ENCODE measurements at regions not wholly inside any gene's neighbourhood (a gene's known extent, or its start where the extent isn't known, plus 50 kb on each side); places are given as distances from the start of the nearest gene placed in this dataset.

GRCh38 chr2:15811367-15811766 lies 129.0 kb upstream of the MYCN start:
- H3K27ac Mint-ChIP-seq: peak overlapping the region; percentile 92
- DNase-seq: peak; percentile 68
- no peaks in the 10 kb centered on the region for H3K9me3 Mint-ChIP-seq
- H3K4me3 Mint-ChIP-seq: peak overlapping the region; percentile 58
- H3K36me3 Mint-ChIP-seq (ENCODE audit: low read depth): no peaks in the 10 kb centered on the region
- TF ChIP-seq CTCF (IDR thresholded peaks at IDR 0.05): no peak
- peaks cover 10% of the 10 kb centered on the region for H3K27me3 Mint-ChIP-seq (ENCODE audit: low read depth, poor library complexity)
- peaks cover 90% of the 10 kb centered on the region for H3K4me1 Mint-ChIP-seq

GRCh38 chr2:15812187-15812780 lies 128.1 kb upstream of the MYCN start:
- Mint-ChIP-seq H3K36me3 (ENCODE audit: low read depth) (no peaks in the 10 kb centered on the region), H3K27me3 (ENCODE audit: low read depth, poor library complexity) (peaks cover 10% of the 10 kb centered on the region), H3K4me1 (peaks cover 99% of the 10 kb centered on the region), H3K27ac (peak overlapping the region; percentile 48), H3K4me3 (peak overlapping the region; percentile 38), H3K9me3 (no peaks in the 10 kb centered on the region)
- DNase-seq: no peak
- TF ChIP-seq CTCF (IDR thresholded peaks at IDR 0.05): no peak

- Mint-ChIP-seq H3K9me3 (no peaks in the 10 kb centered on the region), H3K4me1 (peaks cover 100% of the 10 kb centered on the region), H3K4me3 (peak overlapping the region; percentile 73), H3K36me3 (ENCODE audit: low read depth) (no peaks in the 10 kb centered on the region), H3K27me3 (ENCODE audit: low read depth, poor library complexity) (no peaks in the 10 kb centered on the region), H3K27ac (peak overlapping the region; percentile 98)
- TF ChIP-seq CTCF (IDR thresholded peaks at IDR 0.05): no peak
- DNase-seq: no peak
These were observed 126.7 kb upstream of the MYCN start for GRCh38 chr2:15813481-15814266.

- Mint-ChIP-seq H3K27me3 (ENCODE audit: low read depth, poor library complexity) (no peaks in the 10 kb centered on the region), H3K9me3 (no peaks in the 10 kb centered on the region), H3K27ac (peak overlapping the region; percentile 98), H3K4me3 (no peak overlapping the region), H3K4me1 (peaks cover 100% of the 10 kb centered on the region), H3K36me3 (ENCODE audit: low read depth) (no peaks in the 10 kb centered on the region)
- no peak for DNase-seq
- TF ChIP-seq CTCF (IDR thresholded peaks at IDR 0.05): no peak
These were observed 125.9 kb upstream of the MYCN start for GRCh38 chr2:15814403-15814802.

- Mint-ChIP-seq H3K27ac (peak overlapping the region; percentile 60), H3K27me3 (ENCODE audit: low read depth, poor library complexity) (no peaks in the 10 kb centered on the region), H3K9me3 (no peaks in the 10 kb centered on the region), H3K36me3 (ENCODE audit: low read depth) (no peaks in the 10 kb centered on the region), H3K4me3 (peak overlapping the region; percentile 45), H3K4me1 (peaks cover 100% of the 10 kb centered on the region)
- no peak for TF ChIP-seq CTCF (IDR thresholded peaks at IDR 0.05)
- DNase-seq: no peak
These were observed 125.4 kb upstream of the MYCN start for GRCh38 chr2:15814946-15815345.
